ENCODE measurements at regions not wholly inside any gene's neighbourhood (a gene's known extent, or its start where the extent isn't known, plus 50 kb on each side); places are given as distances from the start of the nearest gene placed in this dataset.

DNA sequence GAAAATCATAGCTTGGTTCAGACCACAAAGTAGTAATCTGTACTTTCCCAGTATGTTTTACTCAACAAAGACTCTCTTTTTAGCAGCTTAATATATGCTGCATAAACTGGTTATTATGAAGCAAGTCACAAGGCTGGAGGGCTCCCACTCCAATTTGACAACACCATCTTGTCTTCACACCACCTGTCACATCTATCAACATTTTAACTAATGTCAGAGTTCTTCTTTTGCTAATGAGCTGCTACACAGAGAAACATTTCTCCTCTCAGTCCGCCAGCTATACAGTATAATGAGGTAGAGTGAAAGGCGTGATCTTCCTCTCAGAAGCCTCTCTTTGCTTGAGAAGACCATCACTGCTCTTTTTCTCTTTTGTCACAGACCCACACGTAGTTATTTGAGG lies 230.1 kb downstream of the BARHL2 start:
- DNase-seq = no peak

GRCh38 chr1:90486134-90486824 lies 230.8 kb downstream of the BARHL2 start:
- no peak for DNase-seq

DNA sequence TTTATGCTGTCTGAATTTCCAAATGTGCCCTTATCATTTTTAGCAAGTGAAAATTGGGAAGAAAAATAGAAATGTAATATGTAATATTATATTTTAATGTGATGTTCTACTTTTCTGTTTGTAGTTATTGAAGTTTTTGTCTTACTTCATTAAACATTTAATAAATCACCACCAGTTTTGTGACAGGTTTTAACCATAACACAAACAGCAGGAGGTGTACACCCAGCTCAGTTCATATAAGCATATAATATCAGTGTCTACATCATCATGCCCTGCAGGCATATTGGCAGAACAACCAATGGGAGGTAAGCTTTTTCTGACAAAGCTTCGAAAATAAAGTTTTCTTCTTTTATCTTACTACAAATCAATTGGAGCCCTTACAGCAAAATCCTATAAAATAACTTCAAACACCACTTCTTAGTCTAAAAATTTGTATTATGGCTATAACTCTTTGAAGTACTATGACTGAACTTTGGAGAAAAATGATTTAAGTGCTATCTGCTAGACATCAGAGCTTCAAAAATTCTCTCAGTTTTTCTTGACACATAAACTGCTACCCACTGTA lies 236.7 kb downstream of the BARHL2 start:
- no peak for DNase-seq

DNA sequence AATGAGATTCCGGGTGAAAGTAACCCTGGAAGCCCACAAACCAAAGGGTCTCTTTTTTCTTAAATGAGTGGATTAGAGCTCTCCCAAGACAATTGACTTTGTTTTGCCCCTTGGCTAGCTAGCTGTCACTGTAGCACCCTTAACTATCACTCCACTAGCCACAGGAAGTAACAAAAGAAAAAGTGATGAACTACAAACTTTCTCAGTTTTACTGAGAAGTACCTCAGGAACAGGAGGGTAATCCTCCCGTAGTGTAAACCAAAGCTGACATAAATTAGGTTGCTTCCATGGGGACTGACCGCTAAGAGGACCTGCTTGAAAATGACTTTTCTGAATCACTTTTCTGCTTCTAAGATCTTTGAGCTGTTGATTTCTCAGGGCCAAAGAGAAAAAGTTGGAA lies 240.1 kb downstream of the BARHL2 start:
- no peak for DNase-seq

GRCh38 chr1:90476411-90476810 lies 240.7 kb downstream of the BARHL2 start:
- DNase-seq = no peak

DNA sequence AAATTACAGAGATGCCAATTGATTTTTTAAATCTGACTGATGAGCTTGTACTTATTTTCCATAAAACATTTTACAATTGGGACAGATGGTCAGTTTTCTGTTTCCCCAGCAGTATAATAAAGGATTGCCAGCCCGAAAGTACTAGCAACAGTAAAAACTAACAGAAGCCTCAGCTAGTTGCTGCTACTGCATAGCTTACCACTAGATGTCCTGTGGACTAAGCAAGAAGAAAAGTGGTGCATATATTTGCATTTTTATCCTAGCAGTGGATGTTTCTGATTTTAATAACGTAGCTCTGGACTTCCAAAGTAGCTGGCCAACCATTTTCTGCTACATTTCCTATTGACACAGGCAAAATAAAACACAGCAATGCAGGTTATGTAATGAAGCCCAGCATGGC lies 241.5 kb downstream of the BARHL2 start:
- DNase-seq = no peak

GRCh38 chr1:90474731-90475130 lies 242.4 kb downstream of the BARHL2 start:
- DNase-seq = no peak

DNA sequence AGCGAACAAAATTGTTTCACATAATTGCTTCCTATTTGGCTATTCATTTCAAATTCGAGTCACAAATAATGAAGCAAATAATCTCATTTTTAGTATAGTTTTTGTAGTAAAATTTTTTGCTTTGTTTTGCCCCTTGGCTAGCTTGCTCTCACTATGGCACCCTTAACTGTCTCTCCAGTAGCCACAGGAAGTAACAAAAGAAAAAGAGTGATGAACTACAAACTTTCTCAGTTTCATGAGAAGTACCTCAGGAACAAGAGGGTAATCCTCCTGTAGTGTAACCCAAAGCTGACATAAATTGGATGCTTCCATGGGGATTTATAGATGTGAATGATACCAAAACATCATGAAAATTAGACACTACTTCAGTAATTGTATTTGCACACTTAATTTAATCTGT lies 242.9 kb downstream of the BARHL2 start:
- DNase-seq = no peak

GRCh38 chr1:90472775-90473174 lies 244.3 kb downstream of the BARHL2 start:
- no peak for DNase-seq

DNA sequence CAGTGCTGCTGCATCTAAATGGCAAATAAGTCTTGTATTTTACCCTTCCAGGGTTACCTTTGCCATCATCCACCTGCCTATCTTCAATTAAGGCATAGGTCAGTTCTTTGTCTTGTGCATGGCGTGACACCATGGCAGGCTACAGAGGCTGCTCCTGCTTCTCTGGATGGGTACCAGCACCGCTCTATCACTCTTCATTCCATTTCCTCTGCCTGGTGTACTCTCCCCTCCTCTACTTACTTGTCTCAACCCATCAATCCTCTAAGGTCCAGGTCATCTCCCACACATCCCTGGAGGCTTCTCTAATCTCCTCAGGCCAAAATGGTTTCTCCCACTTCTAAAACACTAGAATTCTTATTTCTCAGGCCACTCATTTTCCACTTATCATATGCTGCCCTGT lies 257.5 kb downstream of the BARHL2 start:
- DNase-seq = no peak

GRCh38 chr1:90457985-90458384 lies 259.1 kb downstream of the BARHL2 start:
- no peak for DNase-seq

DNA sequence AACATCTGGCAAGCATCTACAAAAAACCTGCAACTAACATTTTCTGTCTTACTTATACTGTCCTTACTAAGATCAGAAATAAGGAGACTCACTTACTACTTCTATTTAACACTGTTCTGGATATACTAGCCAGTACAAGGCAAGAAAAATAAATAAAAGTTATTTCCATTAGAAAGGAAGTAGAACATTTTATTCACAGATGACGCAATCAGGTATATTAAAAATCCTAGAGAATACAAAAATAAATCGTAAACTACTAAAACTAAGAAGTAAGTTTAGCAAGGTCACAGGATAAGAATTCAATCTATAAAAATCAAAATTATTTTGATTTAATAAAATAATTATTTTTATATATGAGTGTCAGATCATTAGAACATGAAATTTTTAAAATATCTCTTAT lies 264.6 kb downstream of the BARHL2 start:
- DNase-seq = no peak

DNA sequence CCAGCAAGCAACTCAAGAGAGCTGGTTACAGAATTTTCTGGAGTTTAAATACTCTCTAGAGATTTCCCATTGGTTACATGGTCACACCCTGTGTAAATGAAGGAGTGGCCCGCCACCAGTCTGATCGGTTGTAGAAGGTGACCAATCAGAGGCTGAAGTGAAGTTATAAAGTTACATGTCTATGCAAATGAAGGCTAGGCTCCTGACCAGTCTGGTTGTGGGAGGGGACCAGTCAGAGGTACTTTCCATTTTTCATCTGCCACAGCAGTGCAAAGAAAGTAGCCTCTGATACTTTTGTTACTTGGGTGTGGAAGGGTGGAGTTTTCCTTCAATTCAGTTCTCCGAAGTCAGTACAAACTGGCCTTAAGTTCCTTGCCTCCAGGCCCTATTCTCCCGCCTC lies 273.7 kb downstream of the BARHL2 start:
- DNase-seq = no peak

DNA sequence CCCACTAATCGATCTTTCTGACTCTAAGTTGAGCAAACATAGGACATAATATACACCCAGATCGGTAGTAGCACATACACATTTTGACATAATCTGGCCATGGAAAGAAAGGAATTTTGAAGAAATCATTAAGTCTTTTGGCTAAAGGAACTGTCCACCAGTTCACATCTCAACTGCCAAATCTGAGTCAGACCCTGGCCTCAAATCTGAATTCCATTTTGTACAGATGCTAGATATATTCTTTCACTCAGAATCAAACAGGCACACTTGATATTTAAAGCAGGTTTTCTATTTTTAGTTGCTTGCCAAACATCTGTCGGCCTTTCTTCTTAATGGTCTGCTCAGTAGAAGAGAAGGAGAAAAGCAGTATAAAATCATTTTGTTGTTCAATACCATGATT lies 281.8 kb downstream of the BARHL2 start:
- no peak for DNase-seq

DNA sequence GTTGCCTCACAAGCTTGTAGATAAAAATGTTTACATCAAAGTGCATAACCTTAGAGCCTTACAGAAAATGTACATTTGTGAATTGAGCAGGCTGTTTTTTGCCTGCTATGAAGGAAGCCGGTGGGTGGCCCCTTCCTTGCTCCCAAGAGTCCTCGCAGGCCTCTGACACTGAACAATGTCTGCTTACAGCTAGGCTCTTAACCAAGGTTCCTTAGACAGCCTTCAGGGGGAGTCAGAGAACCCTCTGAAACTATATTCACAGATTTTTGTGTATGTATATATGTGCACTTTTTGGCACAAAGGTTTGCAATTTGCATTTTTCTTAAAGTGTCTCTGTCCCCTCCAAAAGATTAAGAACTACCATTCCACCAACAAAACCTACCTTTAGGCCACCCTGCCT lies 282.6 kb downstream of the BARHL2 start:
- no peak for DNase-seq

DNA sequence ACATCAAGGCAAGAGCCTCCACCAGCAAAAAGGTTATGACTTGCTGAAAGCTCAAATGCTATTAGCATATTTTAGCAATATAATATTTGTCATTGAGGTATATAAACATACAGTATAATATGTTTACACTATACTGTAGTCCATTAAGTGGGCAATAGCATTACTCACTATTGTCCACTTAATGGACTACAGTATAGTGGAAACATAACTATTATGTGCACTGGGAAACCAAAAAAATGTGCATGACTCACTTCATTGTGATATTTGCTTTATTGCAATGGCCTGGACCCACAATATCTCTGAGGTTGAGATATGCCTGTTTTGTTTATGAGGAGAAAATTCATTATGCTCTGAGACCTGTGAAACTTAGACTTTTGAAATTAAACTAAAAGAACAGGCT lies 300.0 kb downstream of the BARHL2 start:
- DNase-seq = no peak

DNA sequence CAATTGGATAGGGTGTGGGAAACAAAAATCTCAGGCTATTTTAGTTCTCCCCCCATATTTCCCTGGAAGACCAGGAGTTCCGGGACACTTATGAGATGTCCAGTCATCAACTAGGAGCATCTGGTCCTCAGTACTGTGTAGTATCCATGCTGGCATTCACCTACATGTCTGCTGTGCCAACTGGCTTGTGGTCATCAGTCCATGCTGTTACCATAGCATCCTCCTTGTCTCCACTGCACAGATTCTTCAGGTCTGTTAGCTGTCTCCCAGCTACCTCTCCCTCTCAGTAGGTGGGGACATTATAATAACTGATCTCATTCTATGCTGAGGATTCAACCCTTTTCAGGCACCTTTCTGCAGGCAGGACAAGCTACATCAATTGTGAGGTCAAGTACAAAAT lies 302.9 kb downstream of the BARHL2 start:
- no peak for DNase-seq

- no peak for DNase-seq
Observed at GRCh38 chr1:90413519-90413918, 303.6 kb downstream of the BARHL2 start.

- DNase-seq = no peak
Observed at GRCh38 chr1:90412563-90412962, 304.5 kb downstream of the BARHL2 start.

DNA sequence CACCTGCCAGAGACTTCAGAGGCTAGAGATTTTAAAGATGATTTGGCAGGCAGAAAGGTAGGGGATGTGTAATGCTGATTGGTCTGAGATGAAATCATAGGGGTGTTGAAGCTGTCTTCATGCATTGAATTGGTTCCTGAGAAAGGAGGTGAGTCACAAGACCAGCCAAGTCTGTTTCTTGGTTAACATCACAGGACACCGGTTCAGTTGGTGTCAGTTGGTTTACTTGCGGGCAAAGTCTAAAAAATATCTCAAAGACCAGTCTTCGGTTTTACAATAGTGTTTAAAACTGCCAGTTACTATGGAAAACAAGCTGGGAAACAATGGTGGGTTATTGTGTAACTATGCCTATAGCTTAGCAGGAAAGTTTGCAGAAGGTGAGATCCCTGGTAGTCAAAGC lies 305.9 kb downstream of the BARHL2 start:
- DNase-seq = no peak

GRCh38 chr1:90407737-90408136 lies 309.4 kb downstream of the BARHL2 start:
- no peak for DNase-seq

GRCh38 chr1:90405726-90406125 lies 311.4 kb downstream of the BARHL2 start:
- no peak for DNase-seq

- DNase-seq = no peak
Observed at GRCh38 chr1:90402893-90403849, 313.9 kb downstream of the BARHL2 start.

- no peak for DNase-seq
Observed at GRCh38 chr1:90400131-90400530, 317.0 kb downstream of the BARHL2 start.
